ENCODE measurements at regions not wholly inside any gene's neighbourhood (a gene's known extent, or its start where the extent isn't known, plus 50 kb on each side); places are given as distances from the start of the nearest gene placed in this dataset.

GRCh38 chr7:25575634-25576033 is 347.3 kb upstream of the NPVF start:
- Histone ChIP-seq H3K9ac (ENCODE audit: low read depth, low read length) (no peak overlapping the region), H3K4me2 (ENCODE audit: insufficient read depth, low read length) (no peak overlapping the region), H3K79me2 (ENCODE audit: insufficient read depth, low read length) (no peaks in the 10 kb centered on the region), H4K20me1 (ENCODE audit: insufficient read depth, low read length) (no peaks in the 10 kb centered on the region), H3K36me3 (ENCODE audit: insufficient read depth, low read length) (no peaks in the 10 kb centered on the region), H3K4me3 (ENCODE audit: low read depth in 1 of 2, low read length in 2 of 2) (no peak overlapping the region), H3K4me1 (ENCODE audit: insufficient read depth, low read length) (no peaks in the 10 kb centered on the region), H3K27me3 (ENCODE audit: insufficient read depth, low read length, poor library complexity) (peaks cover 3% of the 10 kb centered on the region), H2AFZ (ENCODE audit: low read depth, low read length) (no peak overlapping the region), H3K27ac (ENCODE audit: low read length) (no peak overlapping the region), H3K9me3 (ENCODE audit: insufficient read depth, low read length, severe bottlenecking) (no peaks in the 10 kb centered on the region)
- TF ChIP-seq CTCF (IDR thresholded peaks at IDR 0.05; ENCODE audit: borderline replicate concordance, extremely low read depth, low read length, poor library complexity, severe bottlenecking) (no peak), EZH2 (IDR thresholded peaks at IDR 0.05; ENCODE audit: borderline replicate concordance, low read depth, low read length, severe bottlenecking) (no peak)
- ATAC-seq (ENCODE audit: insufficient read depth, low read depth) (no peak), DNase-seq (no peak)

GRCh38 chr7:25578991-25579777 is 350.9 kb upstream of the NPVF start:
- no peaks in the 10 kb centered on the region for H4K20me1 ChIP-seq (ENCODE audit: insufficient read depth, low read length)
- H3K4me3 ChIP-seq (ENCODE audit: low read depth in 1 of 2, low read length in 2 of 2): no peak overlapping the region
- no peak overlapping the region for H3K27ac ChIP-seq (ENCODE audit: low read length)
- TF ChIP-seq CTCF (IDR thresholded peaks at IDR 0.05; ENCODE audit: borderline replicate concordance, extremely low read depth, low read length, poor library complexity, severe bottlenecking): no peak
- no peak for TF ChIP-seq EZH2 (IDR thresholded peaks at IDR 0.05; ENCODE audit: borderline replicate concordance, low read depth, low read length, severe bottlenecking)
- H3K27me3 ChIP-seq (ENCODE audit: insufficient read depth, low read length, poor library complexity): peaks cover 11% of the 10 kb centered on the region
- H3K4me1 ChIP-seq (ENCODE audit: insufficient read depth, low read length): no peaks in the 10 kb centered on the region
- DNase-seq (no peak), ATAC-seq (ENCODE audit: insufficient read depth, low read depth) (no peak)
- no peak overlapping the region for H2AFZ ChIP-seq (ENCODE audit: low read depth, low read length)
- no peaks in the 10 kb centered on the region for H3K36me3 ChIP-seq (ENCODE audit: insufficient read depth, low read length)
- no peak overlapping the region for H3K9ac ChIP-seq (ENCODE audit: low read depth, low read length)
- no peaks in the 10 kb centered on the region for H3K9me3 ChIP-seq (ENCODE audit: insufficient read depth, low read length, severe bottlenecking)
- H3K4me2 ChIP-seq (ENCODE audit: insufficient read depth, low read length): no peak overlapping the region
- H3K79me2 ChIP-seq (ENCODE audit: insufficient read depth, low read length): no peaks in the 10 kb centered on the region

- no peaks in the 10 kb centered on the region for H3K79me2 ChIP-seq (ENCODE audit: insufficient read depth, low read length)
- no peak overlapping the region for H3K27ac ChIP-seq (ENCODE audit: low read length)
- no peaks in the 10 kb centered on the region for H4K20me1 ChIP-seq (ENCODE audit: insufficient read depth, low read length)
- H2AFZ ChIP-seq (ENCODE audit: low read depth, low read length): no peak overlapping the region
- H3K4me3 ChIP-seq (ENCODE audit: low read depth in 1 of 2, low read length in 2 of 2): no peak overlapping the region
- H3K4me2 ChIP-seq (ENCODE audit: insufficient read depth, low read length): no peak overlapping the region
- no peak for DNase-seq
- no peak overlapping the region for H3K9ac ChIP-seq (ENCODE audit: low read depth, low read length)
- TF ChIP-seq EZH2 (IDR thresholded peaks at IDR 0.05; ENCODE audit: borderline replicate concordance, low read depth, low read length, severe bottlenecking) (no peak), CTCF (IDR thresholded peaks at IDR 0.05; ENCODE audit: borderline replicate concordance, extremely low read depth, low read length, poor library complexity, severe bottlenecking) (no peak)
- H3K9me3 ChIP-seq (ENCODE audit: insufficient read depth, low read length, severe bottlenecking): no peaks in the 10 kb centered on the region
- H3K4me1 ChIP-seq (ENCODE audit: insufficient read depth, low read length): no peaks in the 10 kb centered on the region
- no peaks in the 10 kb centered on the region for H3K36me3 ChIP-seq (ENCODE audit: insufficient read depth, low read length)
- peaks cover 11% of the 10 kb centered on the region for H3K27me3 ChIP-seq (ENCODE audit: insufficient read depth, low read length, poor library complexity)
- no peak for ATAC-seq (ENCODE audit: insufficient read depth, low read depth)
These were observed 351.4 kb upstream of the NPVF start for GRCh38 chr7:25579778-25580075.
